ENCODE measurements at regions not wholly inside any gene's neighbourhood (a gene's known extent, or its start where the extent isn't known, plus 50 kb on each side); places are given as distances from the start of the nearest gene placed in this dataset.
"Not testable (repeated sequence)": the region's sequence is repeated elsewhere in the genome, so short reads cannot be mapped to it uniquely, and the experiment has no call there.

- DNase-seq: no peak
Measured at GRCh38 chr6:145087034-145087433, 648.3 kb downstream of the EPM2A start.

DNA sequence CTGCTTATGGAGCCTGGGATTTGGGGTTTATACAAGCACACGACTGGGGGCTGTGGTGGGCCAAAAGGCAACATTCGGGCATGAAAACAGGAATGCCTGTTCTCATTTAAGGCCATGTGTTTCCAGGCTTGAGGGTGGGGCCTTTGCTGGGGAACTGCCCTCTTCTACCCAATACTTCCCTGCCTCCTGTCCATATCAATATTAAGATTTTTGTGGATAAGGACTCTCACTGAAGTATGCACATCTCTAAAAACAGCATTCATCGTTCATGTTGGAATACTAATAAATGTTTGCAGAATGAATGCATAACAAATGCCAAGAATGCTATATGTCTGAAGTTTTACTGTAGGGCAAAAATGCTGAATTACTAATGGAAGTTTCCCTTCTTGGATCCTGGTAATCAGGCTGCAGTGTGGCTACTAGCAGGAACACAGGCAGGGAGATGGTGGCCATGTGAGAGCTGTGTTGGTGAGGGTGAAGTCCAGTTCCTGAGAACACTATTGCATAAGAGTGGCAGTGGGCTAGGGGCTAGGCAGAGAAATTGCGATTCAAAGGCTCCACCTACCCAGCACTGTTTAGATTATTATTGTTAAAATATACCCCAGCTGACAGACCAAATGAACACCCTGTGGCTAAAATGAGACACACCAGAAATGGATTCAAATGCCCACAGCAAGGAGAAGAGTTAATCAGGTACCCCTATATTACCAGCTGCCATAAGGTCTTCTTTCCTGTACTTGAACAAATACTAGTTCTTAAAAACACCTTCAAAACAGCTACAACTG, 644.3 kb downstream of the EPM2A start:
- no peak for DNase-seq

GRCh38 chr6:145091586-145092142, 643.7 kb downstream of the EPM2A start:
- DNase-seq: no peak

DNA sequence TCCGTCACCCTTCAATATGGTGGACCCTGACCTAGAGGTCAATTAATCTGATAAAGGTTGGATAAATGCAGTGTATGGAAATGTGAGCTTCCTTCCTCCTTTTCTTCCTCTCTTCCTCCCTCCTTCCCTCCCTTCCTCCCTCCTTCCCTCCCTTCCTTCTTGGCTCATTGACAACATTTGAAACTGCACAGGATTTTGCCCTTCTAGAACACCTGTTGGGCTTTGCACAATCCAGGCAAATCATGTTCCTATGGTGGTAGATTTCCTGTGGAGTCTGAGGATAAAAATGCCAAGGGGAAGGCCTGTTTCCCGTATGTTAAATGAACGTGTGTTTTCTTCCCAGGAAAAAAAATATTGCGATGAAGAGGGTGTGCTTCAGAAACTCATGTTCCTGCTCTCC, 642.8 kb downstream of the EPM2A start:
- no peak for DNase-seq

- DNase-seq: no peak
Measured at GRCh38 chr6:145093226-145093625, 642.1 kb downstream of the EPM2A start.

GRCh38 chr6:145096846-145097245, 638.5 kb downstream of the EPM2A start:
- no peak for DNase-seq

DNA sequence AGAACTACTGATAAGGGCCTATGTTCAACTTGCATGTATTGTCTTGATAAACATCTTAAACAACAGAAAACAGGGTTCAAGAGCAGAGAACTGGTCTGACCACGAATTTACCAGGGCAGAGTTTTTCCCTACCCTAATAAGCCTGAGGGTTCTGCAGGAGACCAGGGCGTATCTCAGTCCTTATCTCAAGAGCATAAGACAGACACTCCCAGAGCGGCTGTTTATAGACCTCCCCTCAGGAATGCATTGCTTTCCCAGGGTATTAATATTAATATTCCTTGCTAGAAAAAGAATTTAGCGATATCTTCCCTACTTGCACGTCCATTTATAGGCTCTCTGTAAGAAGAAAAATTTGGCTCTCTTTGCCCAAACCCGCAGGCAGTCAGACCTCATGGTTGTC, 637.2 kb downstream of the EPM2A start:
- DNase-seq: not testable (repeated sequence)

DNA sequence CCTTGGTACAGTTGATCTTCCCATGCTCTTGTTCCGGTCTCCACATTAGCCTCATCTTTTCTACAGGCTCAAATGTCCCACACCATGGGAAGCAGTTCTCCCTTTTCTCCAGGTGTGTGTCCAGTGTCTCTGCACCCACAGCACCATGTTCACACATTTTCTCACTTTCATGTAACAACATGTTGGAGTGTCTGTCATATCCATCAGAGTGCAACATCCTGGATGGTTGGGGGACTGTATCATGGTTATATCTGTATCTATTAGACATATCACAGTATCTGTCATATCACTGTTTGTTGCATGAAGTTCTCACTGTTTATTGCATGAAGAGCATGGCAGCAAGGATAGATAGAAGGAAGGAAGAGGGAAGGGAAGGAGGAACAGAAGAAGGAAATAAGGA, 635.6 kb downstream of the EPM2A start:
- DNase-seq: no peak

DNA sequence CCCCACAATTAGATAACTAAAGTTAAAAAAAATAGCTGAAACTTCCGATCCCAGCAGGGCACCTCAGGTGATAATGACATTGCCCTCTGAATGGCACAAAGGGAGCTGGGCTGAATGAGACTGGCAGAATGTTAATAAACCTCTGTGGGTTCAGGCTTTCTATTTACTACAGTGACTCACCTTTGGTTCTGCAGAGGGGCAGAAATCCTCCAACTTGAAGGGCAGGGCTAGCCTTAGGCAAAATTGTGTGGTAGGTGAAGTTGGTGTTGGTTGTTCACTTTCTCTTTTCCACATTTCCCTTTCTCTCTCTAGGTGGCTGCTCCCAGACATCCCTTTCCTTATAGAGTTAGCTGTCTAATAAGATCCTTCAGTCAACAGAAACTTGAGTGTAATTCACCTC, 625.2 kb downstream of the EPM2A start:
- DNase-seq: no peak

DNA sequence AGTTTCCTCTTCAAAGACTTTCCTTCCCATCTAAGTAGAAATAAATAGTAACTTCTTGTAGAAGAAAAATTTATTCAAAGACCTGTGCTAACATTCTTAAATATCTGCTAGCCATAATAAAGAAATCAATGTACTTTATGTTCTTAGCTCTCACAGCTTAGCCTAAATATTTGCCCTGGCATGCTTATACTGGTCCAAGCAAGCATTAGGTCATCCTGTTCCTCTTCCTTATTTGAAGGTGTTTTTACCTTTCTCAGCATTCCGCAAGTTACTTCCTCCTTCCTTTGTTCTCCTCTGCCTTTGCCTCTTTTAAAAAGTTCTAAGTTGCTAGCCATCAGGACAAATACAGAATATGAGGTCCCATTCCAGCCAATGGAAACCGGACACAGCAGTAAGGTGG, 623.9 kb downstream of the EPM2A start:
- DNase-seq: not testable (repeated sequence)

DNA sequence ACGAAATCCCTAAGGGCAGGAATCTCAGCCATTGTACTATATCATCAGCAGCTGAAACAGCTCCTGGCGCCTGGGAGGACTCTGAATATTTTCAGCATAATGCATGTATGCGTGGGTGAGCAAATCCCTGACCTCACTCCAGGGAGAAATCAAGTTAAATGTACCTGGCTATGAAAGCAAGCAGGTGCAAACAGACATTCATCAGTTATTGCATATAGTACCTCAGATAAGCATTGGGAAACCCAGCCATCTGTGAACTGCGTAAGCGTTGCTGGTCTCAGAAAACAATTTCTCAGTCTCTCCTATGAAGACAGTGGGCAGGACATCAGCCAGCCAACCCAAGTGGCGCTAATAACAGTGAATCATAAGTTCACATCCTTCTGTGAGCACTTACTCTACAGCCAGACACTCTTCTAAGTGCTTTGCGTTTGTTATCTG, 622.6 kb downstream of the EPM2A start:
- DNase-seq: no peak

DNA sequence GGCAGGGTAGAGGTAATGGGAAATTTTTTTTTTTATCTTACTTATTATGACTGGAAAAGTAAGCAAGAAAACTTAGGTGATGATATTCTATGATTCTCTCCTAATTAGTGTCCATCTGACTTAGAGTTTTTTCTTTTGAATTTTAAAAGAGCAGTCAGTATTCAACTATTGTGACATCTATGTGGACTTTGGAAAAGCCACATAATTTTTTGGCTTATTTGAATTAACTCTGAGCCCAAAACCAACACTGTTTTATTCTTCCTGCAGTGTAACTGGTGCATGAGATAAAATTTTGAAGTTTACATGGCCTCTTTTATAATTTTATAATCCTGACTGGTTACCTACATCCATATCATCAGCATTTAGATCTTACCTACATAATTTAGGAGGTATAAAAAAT, 619.7 kb downstream of the EPM2A start:
- no peak for DNase-seq

DNA sequence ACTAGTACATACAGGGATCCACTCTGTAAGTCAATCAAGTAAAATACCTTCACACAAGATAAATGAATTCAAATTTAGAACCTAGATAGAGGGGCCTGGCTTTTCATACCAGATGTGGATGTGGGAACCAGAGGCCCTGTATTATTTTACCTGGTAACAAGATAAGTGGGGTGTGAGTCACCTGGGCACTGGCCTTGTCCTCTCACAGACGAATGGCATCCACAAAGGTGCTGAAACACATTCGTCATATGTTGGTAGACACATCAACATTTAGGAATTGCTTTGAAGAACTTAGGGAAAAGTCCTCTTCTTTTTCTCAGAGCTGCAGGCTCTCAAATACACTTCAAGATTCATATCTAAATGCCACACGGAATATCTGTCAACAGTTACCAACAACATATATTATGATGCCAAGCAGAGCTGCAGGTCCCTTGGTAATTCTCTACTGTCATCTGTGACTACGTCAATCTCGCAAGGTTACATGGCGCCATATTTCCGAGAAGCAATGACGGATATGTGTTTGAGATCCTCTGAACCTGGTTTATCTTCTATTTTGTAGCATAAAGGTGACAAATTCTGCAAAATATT, 618.6 kb downstream of the EPM2A start:
- DNase-seq: no peak

- DNase-seq: no peak
Measured at GRCh38 chr6:145118224-145118623, 617.1 kb downstream of the EPM2A start.

DNA sequence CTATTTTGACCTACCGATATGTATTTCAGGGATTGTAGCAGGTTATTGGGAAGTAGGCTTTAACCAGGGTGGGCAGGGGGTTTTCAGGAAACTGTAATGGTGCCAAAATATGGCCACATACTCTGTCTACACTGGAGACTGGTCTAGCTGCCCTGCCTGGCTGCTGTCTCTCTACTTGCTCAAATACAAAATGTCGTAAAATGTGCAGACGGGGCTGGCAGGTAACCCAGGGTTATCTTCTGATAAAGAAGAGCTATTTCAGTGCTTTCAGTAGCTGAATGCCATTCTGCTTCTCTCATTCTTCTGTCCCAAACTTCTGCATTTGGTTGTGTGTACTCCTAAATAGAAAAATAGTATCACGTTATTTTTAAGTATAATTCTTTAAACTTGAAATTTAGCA, 616.2 kb downstream of the EPM2A start:
- no peak for DNase-seq

DNA sequence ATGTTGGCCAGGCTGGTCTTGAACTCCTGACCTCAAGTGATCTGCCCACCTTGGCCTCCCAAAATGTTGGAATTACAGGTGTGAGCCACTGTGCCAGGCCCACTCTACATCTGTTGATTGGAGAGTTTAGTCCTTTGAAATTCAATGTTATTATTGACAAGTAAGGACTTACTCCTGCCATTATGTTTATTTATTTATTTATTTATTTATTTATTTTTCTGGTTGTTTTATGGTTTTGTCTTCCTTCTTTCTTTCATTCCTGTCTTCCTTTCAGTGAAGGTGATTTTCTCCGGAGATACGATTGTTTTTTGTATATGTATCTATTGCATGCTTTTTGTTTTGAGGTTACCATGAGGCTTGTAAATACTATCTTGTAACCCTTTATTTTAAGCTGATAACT, 602.6 kb downstream of the EPM2A start:
- DNase-seq: no peak

DNA sequence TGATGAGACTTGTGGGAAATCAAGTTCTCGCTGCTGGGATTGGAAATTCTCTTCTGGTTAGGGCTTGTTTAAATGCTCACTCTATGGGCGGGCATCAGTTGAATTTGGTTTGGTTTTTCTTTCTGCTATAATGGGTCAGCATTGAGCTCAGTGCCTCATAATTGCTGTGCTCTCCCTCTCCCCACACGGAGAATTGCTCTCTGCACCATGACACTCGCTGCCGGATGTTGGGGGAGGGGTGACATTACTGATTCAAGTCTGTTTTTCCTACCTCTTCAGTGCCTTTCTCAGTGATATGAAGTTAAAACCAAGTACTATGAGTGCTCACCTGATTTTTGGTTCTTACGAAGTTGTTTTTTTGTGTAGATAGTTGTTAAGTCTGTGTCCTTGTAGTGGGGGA, 599.6 kb downstream of the EPM2A start:
- DNase-seq: no peak

GRCh38 chr6:145137425-145137824, 597.9 kb downstream of the EPM2A start:
- DNase-seq: no peak

DNA sequence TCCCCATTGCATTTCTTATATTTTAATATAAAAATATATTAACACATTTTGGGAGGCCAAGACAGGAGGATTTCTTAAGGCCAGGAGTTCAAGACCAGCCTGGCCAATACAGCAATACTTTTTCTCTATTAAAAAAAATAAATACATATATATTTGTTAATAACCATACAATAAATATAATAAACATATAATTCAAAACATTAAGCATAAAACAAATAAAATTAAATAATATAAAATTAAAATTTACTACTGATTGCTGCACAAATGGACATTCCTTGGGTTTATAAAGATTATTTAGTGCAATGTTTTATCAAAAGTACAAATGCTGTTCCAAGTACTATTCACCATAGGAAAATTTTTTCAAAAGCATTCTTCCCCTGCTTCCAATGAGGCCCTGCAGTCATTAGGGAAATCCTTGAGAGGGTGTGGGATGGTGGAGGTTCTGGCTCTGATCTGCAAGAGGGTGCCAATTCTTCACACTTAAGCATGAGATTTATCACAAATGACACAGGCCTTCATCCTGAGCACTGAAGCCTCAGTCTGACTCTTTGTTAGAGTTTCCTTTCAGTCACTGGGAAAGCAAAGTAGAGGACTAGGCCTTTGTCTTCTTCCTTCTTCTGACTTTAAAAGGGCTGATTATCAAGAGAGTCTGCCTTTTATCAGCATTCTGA, 596.7 kb downstream of the EPM2A start:
- no peak for DNase-seq

GRCh38 chr6:145139140-145139850, 596.0 kb downstream of the EPM2A start:
- no peak for DNase-seq

GRCh38 chr6:145139895-145140294, 595.4 kb downstream of the EPM2A start:
- no peak for DNase-seq

DNA sequence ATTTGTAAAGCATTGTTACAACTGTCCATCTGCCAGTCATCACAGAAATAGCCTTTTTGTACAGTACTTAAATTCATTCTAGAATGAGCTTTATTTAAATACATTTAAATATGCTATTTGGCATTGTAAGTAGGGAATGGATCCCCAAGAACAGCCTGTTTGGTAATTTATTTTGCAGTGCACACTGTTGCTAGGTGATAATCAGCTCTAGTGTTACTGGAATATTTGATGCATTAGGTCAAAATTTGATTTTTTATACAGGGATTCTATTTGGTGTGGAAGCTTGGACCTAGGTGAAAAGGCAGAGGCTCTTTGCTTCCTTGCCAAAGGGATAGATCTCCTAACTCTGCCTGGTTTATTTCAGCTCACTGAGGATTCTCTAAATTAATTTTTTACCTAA, 593.7 kb downstream of the EPM2A start:
- DNase-seq: no peak

DNA sequence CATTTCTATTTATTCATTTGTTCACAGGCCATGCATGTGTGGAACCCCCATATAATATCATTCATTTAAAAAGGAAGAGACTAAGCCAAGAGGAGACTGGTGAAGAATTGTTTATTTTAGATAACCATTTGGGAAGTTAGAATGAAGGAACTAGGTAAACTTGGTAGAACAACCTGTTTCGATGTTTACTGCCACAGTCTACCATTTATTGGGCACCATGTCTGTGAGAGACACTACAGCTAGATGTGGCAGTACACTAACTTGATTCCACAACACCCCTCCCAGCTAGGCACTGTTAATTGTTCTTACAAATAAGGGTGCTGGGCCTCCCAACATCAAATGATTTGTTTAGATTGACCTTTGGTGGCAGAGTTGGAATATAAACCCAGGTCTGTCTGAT, 592.4 kb downstream of the EPM2A start:
- no peak for DNase-seq

All from stimulated activated CD4-positive, alpha-beta T cell treated with anti-CD3 and anti-CD28 coated beads, Interleukin-12 subunit alpha, Interleukin-12 subunit beta, amount 100 ng/mL, for 4 hours (primary cell).